SK-N-SH (cell line): ENCODE measurements at regions not wholly inside any gene's neighbourhood (a gene's known extent, or its start where the extent isn't known, plus 50 kb on each side); places are given as distances from the start of the nearest gene placed in this dataset.

Experiments
- CTCF ChIA-PET: fragments of 300-600, 350-600 bp; formaldehyde crosslinking; extraction: SDS; loops from one replicate; lab custom pipeline; 2021; lab: Yijun Ruan, JAX
- POLR2A ChIA-PET: fragments of 350-600 bp; sonication (Branson Sonifier 250); formaldehyde crosslinking; extraction: SDS; loops from one replicate; lab custom pipeline; 2020; ENCODE audit warnings: antibody characterized with exemption, inconsistent platforms; lab: Yijun Ruan, JAX
- DNase-seq: peaks from one replicate; pipeline ENCODE4 v3.0.0; 2012
- H2AFZ ChIP-seq: fragments of 200-600 bp; sonication (generic); 2 replicates; pipeline ENCODE4 v1.8.1; 2016; ENCODE audit warnings: antibody characterized with exemption, mild to moderate bottlenecking, low read depth
- H3F3A ChIP-seq: fragments of 200-600 bp; sonication (generic); replicated peaks from 2 replicates; pipeline ENCODE3; 2016; ENCODE audit warnings: antibody characterized with exemption, mild to moderate bottlenecking; ENCODE audit not compliant: insufficient read depth
- H3K27ac ChIP-seq, 2 experiments: fragments of 200-500 bp in 1 of 2; fragments of 200-600 bp in 1 of 2; sonication (Bioruptor generic) in 1 of 2; sonication (generic), shearing (Covaris generic) in 1 of 2; 2 replicates each; pipeline versions ENCODE4 v1.5.1 to v1.6.1; 2014 to 2016; ENCODE audit warnings: low read depth in 2 of 2, inconsistent platforms in 1 of 2, low read length in 1 of 2, mild to moderate bottlenecking in 1 of 2, mixed read lengths in 1 of 2
- H3K27me3 ChIP-seq: fragments of 200-600 bp; sonication (generic), shearing (Covaris generic); 2 replicates; pipeline ENCODE4 v1.6.1; 2016; ENCODE audit warnings: mixed run types; ENCODE audit not compliant: insufficient read depth
- H3K36me3 ChIP-seq, 2 experiments: fragments of 200-500 bp in 1 of 2; fragments of 200-600 bp in 1 of 2; sonication (Bioruptor generic) in 1 of 2; sonication (generic) in 1 of 2; replicated peaks in 1 of 2; 2 replicates each; pipeline versions ENCODE3 to v1.5.1; 2014 to 2016; ENCODE audit warnings: low read length in 1 of 2, mild to moderate bottlenecking in 1 of 2; ENCODE audit not compliant: insufficient read depth in 2 of 2, control insufficient read depth in 1 of 2
- H3K4me1 ChIP-seq, 2 experiments: fragments of 200-500 bp in 1 of 2; fragments of 200-600 bp in 1 of 2; sonication (Bioruptor generic) in 1 of 2; sonication (generic), shearing (Covaris generic) in 1 of 2; 2 replicates each; pipeline versions ENCODE4 v1.5.1 to v1.6.1; 2014 to 2016; ENCODE audit warnings: low read depth in 1 of 2, low read length in 1 of 2, mixed run types in 1 of 2; ENCODE audit not compliant: insufficient read depth in 2 of 2, control insufficient read depth in 1 of 2
- H3K4me2 ChIP-seq: fragments of 200-600 bp; sonication (generic), shearing (Covaris generic); 2 replicates; pipeline ENCODE4 v1.6.1; 2017; ENCODE audit warnings: mixed run types
- H3K4me3 ChIP-seq, 2 experiments: fragments of 200-500 bp in 1 of 2; fragments of 200-600 bp in 1 of 2; sonication (Bioruptor generic) in 1 of 2; sonication (generic), shearing (Covaris generic) in 1 of 2; 2 replicates each; pipeline versions ENCODE4 v1.5.1 to v1.8.1; 2014 to 2016; ENCODE audit warnings: low read depth in 2 of 2, inconsistent platforms in 1 of 2, low read length in 1 of 2, mild to moderate bottlenecking in 1 of 2, mixed read lengths in 1 of 2, moderate library complexity in 1 of 2
- H3K79me2 ChIP-seq: fragments of 200-600 bp; sonication (generic); 2 replicates; pipeline ENCODE4 v1.8.1; 2017; ENCODE audit warnings: mild to moderate bottlenecking; ENCODE audit not compliant: insufficient read depth
- H3K9ac ChIP-seq: fragments of 200-600 bp; sonication (generic); 2 replicates; pipeline ENCODE4 v1.6.1; 2017; ENCODE audit warnings: mixed run types
- H3K9me2 ChIP-seq: fragments of 200-600 bp; sonication (generic); 2 replicates; pipeline ENCODE4 v1.6.1; 2017; ENCODE audit warnings: mixed run types
- H3K9me3 ChIP-seq: fragments of 200-600 bp; sonication (generic); 2 replicates; pipeline ENCODE4 v1.6.1; 2017; ENCODE audit warnings: mixed run types, mild to moderate bottlenecking, moderate library complexity
- H4K20me1 ChIP-seq: fragments of 200-600 bp; sonication (generic); 2 replicates; pipeline ENCODE4 v1.6.1; 2017; ENCODE audit warnings: mild to moderate bottlenecking, mixed run types; ENCODE audit not compliant: insufficient read depth
- ELF1 ChIP-seq: IDR thresholded peaks from 2 replicates; pipeline ENCODE4 v1.4.0; 2012
- EP300 ChIP-seq, 2 experiments: IDR thresholded peaks; 2 replicates each; pipeline versions ENCODE4 v1.4.0 to v1.6.1; 2012; ENCODE audit warnings: borderline replicate concordance in 1 of 2, low read depth in 1 of 2, low read length in 1 of 2
- EZH2phosphoT487 ChIP-seq: fragments of 200-600 bp; sonication (generic); IDR thresholded peaks from 2 replicates; pipeline ENCODE4 v1.6.1; 2017; ENCODE audit warnings: low read depth, mixed run types, mild to moderate bottlenecking, antibody characterized with exemption, moderate library complexity, borderline replicate concordance
- FOSL2 ChIP-seq: IDR thresholded peaks from 2 replicates; pipeline ENCODE4 v1.4.0; 2012; ENCODE audit warnings: low read depth, mild to moderate bottlenecking, moderate library complexity, borderline replicate concordance
- FOXJ3 ChIP-seq: sonication (generic); formaldehyde crosslinking; IDR thresholded peaks from 2 replicates; pipeline ENCODE4 v1.5.1; 2020; ENCODE audit warnings: mild to moderate bottlenecking, missing genetic modification reagents
- FOXM1 ChIP-seq: IDR thresholded peaks from 2 replicates; pipeline ENCODE4 v1.4.0; 2012; ENCODE audit warnings: low read depth, mild to moderate bottlenecking
- GATA2 ChIP-seq: sonication (generic); formaldehyde crosslinking; IDR thresholded peaks from 2 replicates; pipeline ENCODE4 v1.5.0; 2020; ENCODE audit warnings: mild to moderate bottlenecking, missing genetic modification reagents
- MEF2A ChIP-seq: IDR thresholded peaks from 2 replicates; pipeline ENCODE4 v1.4.0; 2012; ENCODE audit warnings: low read depth, borderline replicate concordance
- NFIC ChIP-seq: IDR thresholded peaks from 2 replicates; pipeline ENCODE4 v1.4.0; 2012; ENCODE audit warnings: borderline replicate concordance
- NRF1 ChIP-seq: IDR thresholded peaks from 2 replicates; pipeline ENCODE4 v1.6.1; 2012; ENCODE audit warnings: low read depth, mild to moderate bottlenecking, low read length
- PBX3 ChIP-seq: IDR thresholded peaks from 2 replicates; pipeline ENCODE4; 2012
- POLR2AphosphoS5 ChIP-seq: IDR thresholded peaks from 2 replicates; pipeline ENCODE4 v1.6.1; 2012; ENCODE audit warnings: low read depth, low read length
- RAD21 ChIP-seq: IDR thresholded peaks from 2 replicates; pipeline ENCODE4 v1.6.1; 2012; ENCODE audit warnings: mild to moderate bottlenecking, low read length
- RCOR1 ChIP-seq: fragments of 150-350 bp; IDR thresholded peaks from 2 replicates; pipeline ENCODE4 v1.6.1; 2017; ENCODE audit warnings: antibody characterized with exemption, low read length
- RFX5 ChIP-seq: IDR thresholded peaks from 2 replicates; pipeline ENCODE4 v1.6.1; 2012; ENCODE audit warnings: mild to moderate bottlenecking, improper control_type of control experiment, low read length
- SIN3A ChIP-seq: IDR thresholded peaks from 2 replicates; pipeline ENCODE4 v1.6.1; 2012; ENCODE audit warnings: low read depth, mild to moderate bottlenecking, low read length, moderate library complexity, borderline replicate concordance
- TAF1 ChIP-seq: IDR thresholded peaks from 2 replicates; pipeline ENCODE4 v1.6.1; 2012; ENCODE audit warnings: low read depth, mild to moderate bottlenecking, low read length, moderate library complexity, borderline replicate concordance
- TCF12 ChIP-seq: IDR thresholded peaks from 2 replicates; pipeline ENCODE4 v1.4.0; 2012
- USF1 ChIP-seq: IDR thresholded peaks from 2 replicates; pipeline ENCODE4 v1.4.0; 2012; ENCODE audit warnings: low read depth, borderline replicate concordance
- USF2 ChIP-seq: fragments of 150-350 bp; IDR thresholded peaks from 2 replicates; pipeline ENCODE4 v1.6.1; 2017; ENCODE audit warnings: antibody characterized with exemption, low read length, low read depth, borderline replicate concordance
- YY1 ChIP-seq: IDR thresholded peaks from 2 replicates; pipeline ENCODE4 v1.4.0; 2012; ENCODE audit warnings: low read depth, mild to moderate bottlenecking
- WGBS: methylation state at CpG from one replicate; pipeline ENCODE4 v1.1.6; 2017; ENCODE audit warnings: low lambda C conversion rate; 5-methylcytosine and 5-hydroxymethylcytosine counted together
- TF ChIP-seq, protein P1 (sequence below): IDR thresholded peaks from 2 replicates; pipeline ENCODE4 v1.4.0; 2012; ENCODE audit warnings: low read depth, borderline replicate concordance

- H3K27ac ChIP-seq: no peak overlapping the region
- no peaks in the 10 kb centered on the region for H3K9me2 ChIP-seq
- no peak overlapping the region for H2AFZ ChIP-seq
- TF ChIP-seq FOXJ3 (CRISPR knock-in tag): no peak
- no peak for TF ChIP-seq NRF1
- no peak for TF ChIP-seq RCOR1
- no peak for TF ChIP-seq USF2
- no peak for TF ChIP-seq EZH2phosphoT487
- TF ChIP-seq FOXM1: no peak
- no peak for TF ChIP-seq GATA2
- no peak for TF ChIP-seq YY1
- TF ChIP-seq, all 33 proteins: peak for 0
- H3K79me2 ChIP-seq: no peaks in the 10 kb centered on the region
- DNase-seq: no peak
- no peaks in the 10 kb centered on the region; a peak in 2 of 4 replicates for H3K4me1 ChIP-seq
- H3K36me3 ChIP-seq: peaks cover 0 to 8% of the 10 kb centered on the region in 2 experiments
- H3K27me3 ChIP-seq: no peaks in the 10 kb centered on the region
- no peaks in the 10 kb centered on the region for H4K20me1 ChIP-seq
- CTCF ChIA-PET: no interaction called here
- no peak overlapping the region for H3K9ac ChIP-seq
- H3F3A ChIP-seq: peaks cover 2% of the 10 kb centered on the region
- 90% methylated on average over 2 of the region's 2 CpGs for WGBS
- H3K4me2 ChIP-seq: no peak overlapping the region
- no peak overlapping the region for H3K4me3 ChIP-seq
- no peaks in the 10 kb centered on the region for H3K9me3 ChIP-seq
- POLR2A ChIA-PET: no interaction called here
These were observed 1303.2 kb upstream of the LRRTM3 start for GRCh38 chr10:65622608-65623007.

- Histone ChIP-seq H3K9me2 (no peaks in the 10 kb centered on the region), H3K36me3 (peaks cover 0 to 6% of the 10 kb centered on the region in 2 experiments), H3K4me2 (no peak overlapping the region), H3K27ac (no peak overlapping the region), H3K79me2 (no peaks in the 10 kb centered on the region), H3K4me3 (no peak overlapping the region), H3K27me3 (no peaks in the 10 kb centered on the region), H3K9me3 (no peaks in the 10 kb centered on the region), H4K20me1 (no peaks in the 10 kb centered on the region), H3F3A (no peaks in the 10 kb centered on the region), H2AFZ (no peak overlapping the region), H3K4me1 (no peaks in the 10 kb centered on the region; a peak in 2 of 4 replicates), H3K9ac (no peak overlapping the region)
- DNase-seq: no peak
- CTCF ChIA-PET: no interaction called here
- 85% methylated on average over 6 of the region's 6 CpGs for WGBS
- POLR2A ChIA-PET: no interaction called here
- TF ChIP-seq FOSL2 (no peak), SIN3A (no peak), USF1 (no peak), EZH2phosphoT487 (no peak), TAF1 (no peak), FOXM1 (no peak), USF2 (no peak), POLR2AphosphoS5 (no peak), NRF1 (no peak), FOXJ3 (CRISPR knock-in tag) (no peak), EP300 (IDR thresholded peaks at IDR 0.05; ENCODE audit: borderline replicate concordance in 1 of 2, low read depth in 1 of 2, low read length in 1 of 2) (no peak), RAD21 (no peak), ELF1 (no peak), MEF2A (no peak), RFX5 (no peak), TCF12 (no peak), PBX3 (no peak), NFIC (no peak)
- TF ChIP-seq, protein P1, sequence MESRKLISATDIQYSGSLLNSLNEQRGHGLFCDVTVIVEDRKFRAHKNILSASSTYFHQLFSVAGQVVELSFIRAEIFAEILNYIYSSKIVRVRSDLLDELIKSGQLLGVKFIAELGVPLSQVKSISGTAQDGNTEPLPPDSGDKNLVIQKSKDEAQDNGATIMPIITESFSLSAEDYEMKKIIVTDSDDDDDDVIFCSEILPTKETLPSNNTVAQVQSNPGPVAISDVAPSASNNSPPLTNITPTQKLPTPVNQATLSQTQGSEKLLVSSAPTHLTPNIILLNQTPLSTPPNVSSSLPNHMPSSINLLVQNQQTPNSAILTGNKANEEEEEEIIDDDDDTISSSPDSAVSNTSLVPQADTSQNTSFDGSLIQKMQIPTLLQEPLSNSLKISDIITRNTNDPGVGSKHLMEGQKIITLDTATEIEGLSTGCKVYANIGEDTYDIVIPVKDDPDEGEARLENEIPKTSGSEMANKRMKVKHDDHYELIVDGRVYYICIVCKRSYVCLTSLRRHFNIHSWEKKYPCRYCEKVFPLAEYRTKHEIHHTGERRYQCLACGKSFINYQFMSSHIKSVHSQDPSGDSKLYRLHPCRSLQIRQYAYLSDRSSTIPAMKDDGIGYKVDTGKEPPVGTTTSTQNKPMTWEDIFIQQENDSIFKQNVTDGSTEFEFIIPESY: no peak
These were observed 1297.2 kb upstream of the LRRTM3 start for GRCh38 chr10:65628493-65629139.
